Testis (tissue), 2 donors: ENCODE measurements at regions not wholly inside any gene's neighbourhood (a gene's known extent, or its start where the extent isn't known, plus 50 kb on each side); places are given as distances from the start of the nearest gene placed in this dataset.

Experiments
- DNase-seq: peaks from one replicate; pipeline ENCODE4 v3.0.0-alpha.2; 2019
- H3K27ac ChIP-seq, 2 donors: fragments of 200-600 bp; sonication (generic); one replicate each; pipeline ENCODE4 v1.5.1; 2019
- H3K27me3 ChIP-seq: fragments of 200-600 bp; sonication (generic); one replicate; pipeline ENCODE4 v1.5.1; 2019
- H3K36me3 ChIP-seq: fragments of 200-600 bp; sonication (generic); one replicate; pipeline ENCODE4 v1.5.1; 2017; ENCODE audit warnings: low read depth; ENCODE audit errors: missing control alignments
- H3K4me1 ChIP-seq: fragments of 200-600 bp; sonication (generic); one replicate; pipeline ENCODE4 v1.5.1; 2019
- H3K4me3 ChIP-seq, 2 donors: fragments of 200-600 bp; sonication (generic); one replicate each; pipeline ENCODE4 v1.5.1; 2017 to 2019
- H3K9me3 ChIP-seq: fragments of 200-600 bp; sonication (generic); one replicate; pipeline ENCODE4 v1.5.1; 2017
- POLR2A ChIP-seq: fragments of 450-650 bp; IDR thresholded peaks from one replicate; pipeline ENCODE4 v1.6.1; 2017; ENCODE audit warnings: antibody characterized with exemption, mild to moderate bottlenecking, moderate library complexity
- WGBS, 2 donors: methylation state at CpG; one replicate each; pipeline ENCODE4 v1.1.5; 2018; 5-methylcytosine and 5-hydroxymethylcytosine counted together
- intact Hi-C: fragments of 100-400 bp; cut with DNase I; formaldehyde crosslinking; loops from one replicate; pipeline ENCODE4 v1.15.1; 2023; ENCODE audit warnings: low total_unique reads
- TF ChIP-seq, protein P1 (sequence below), 3 experiments: fragments of 450-650 bp in 2 of 3; fragments of 200-600 bp in 1 of 3; sonication (generic) in 1 of 3; IDR thresholded peaks; one replicate each; pipeline ENCODE4 v1.5.1; 2016 to 2019; ENCODE audit warnings: antibody characterized with exemption in 3 of 3, mild to moderate bottlenecking in 2 of 3, moderate library complexity in 1 of 3

DNA sequence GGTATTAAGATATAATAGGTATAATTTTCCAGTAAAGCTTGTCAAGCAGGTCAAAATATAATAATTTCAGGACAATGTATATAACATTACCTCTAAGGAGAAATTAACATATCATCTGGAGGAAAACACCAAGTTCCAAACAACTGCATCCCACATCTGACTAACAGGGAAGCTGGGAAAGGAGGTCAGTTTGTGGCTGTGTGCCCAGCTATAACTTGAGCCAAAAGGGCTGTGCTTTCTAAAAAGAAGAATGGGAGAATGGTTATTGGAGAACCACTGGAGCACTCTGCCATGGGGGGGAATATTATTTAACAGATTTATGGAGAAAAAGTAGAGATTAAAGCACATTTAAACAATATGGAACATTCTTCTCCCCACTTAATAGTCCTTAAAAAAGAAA is 390.6 kb upstream of the PKDCC start:
- no peaks in the 10 kb centered on the region for H3K27me3 ChIP-seq
- no peaks in the 10 kb centered on the region for H3K9me3 ChIP-seq
- intact Hi-C loops = no loop called here
- H3K4me1 ChIP-seq = no peaks in the 10 kb centered on the region
- no peak for TF ChIP-seq POLR2A
- TF ChIP-seq, protein P1, sequence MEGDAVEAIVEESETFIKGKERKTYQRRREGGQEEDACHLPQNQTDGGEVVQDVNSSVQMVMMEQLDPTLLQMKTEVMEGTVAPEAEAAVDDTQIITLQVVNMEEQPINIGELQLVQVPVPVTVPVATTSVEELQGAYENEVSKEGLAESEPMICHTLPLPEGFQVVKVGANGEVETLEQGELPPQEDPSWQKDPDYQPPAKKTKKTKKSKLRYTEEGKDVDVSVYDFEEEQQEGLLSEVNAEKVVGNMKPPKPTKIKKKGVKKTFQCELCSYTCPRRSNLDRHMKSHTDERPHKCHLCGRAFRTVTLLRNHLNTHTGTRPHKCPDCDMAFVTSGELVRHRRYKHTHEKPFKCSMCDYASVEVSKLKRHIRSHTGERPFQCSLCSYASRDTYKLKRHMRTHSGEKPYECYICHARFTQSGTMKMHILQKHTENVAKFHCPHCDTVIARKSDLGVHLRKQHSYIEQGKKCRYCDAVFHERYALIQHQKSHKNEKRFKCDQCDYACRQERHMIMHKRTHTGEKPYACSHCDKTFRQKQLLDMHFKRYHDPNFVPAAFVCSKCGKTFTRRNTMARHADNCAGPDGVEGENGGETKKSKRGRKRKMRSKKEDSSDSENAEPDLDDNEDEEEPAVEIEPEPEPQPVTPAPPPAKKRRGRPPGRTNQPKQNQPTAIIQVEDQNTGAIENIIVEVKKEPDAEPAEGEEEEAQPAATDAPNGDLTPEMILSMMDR (IDR thresholded peaks at IDR 0.05) = no peak
- no peak overlapping the region for H3K4me3 ChIP-seq
- no peaks in the 10 kb centered on the region for H3K36me3 ChIP-seq
- no peak overlapping the region for H3K27ac ChIP-seq
- no peak for DNase-seq

DNA sequence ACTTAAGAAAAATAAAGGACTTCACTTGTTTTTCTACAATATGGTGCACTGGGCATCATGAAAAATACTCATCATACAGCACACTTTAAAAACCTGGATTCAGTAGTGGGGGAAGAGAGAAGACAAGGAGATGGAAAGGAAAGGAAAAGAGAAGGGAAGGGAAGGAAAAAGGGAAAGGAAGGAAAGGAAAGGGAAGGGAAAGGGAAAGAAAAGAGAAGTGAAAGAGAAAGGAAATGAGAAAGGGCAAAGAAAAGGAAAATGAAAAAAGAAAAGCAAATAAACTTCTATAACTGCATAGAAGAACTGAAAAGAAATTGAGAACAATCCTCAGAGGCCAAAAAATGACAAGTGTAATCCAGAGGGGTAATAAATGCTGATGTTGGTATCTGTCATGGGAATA is 388.1 kb upstream of the PKDCC start:
- no peaks in the 10 kb centered on the region for H3K36me3 ChIP-seq
- H3K27ac ChIP-seq = no peak overlapping the region
- H3K4me3 ChIP-seq = no peak overlapping the region
- intact Hi-C loops = no loop called here
- no peaks in the 10 kb centered on the region for H3K4me1 ChIP-seq
- H3K27me3 ChIP-seq = no peaks in the 10 kb centered on the region
- TF ChIP-seq POLR2A = no peak
- TF ChIP-seq, protein P1 (IDR thresholded peaks at IDR 0.05) = no peak
- no peak for DNase-seq
- H3K9me3 ChIP-seq = no peaks in the 10 kb centered on the region

DNA sequence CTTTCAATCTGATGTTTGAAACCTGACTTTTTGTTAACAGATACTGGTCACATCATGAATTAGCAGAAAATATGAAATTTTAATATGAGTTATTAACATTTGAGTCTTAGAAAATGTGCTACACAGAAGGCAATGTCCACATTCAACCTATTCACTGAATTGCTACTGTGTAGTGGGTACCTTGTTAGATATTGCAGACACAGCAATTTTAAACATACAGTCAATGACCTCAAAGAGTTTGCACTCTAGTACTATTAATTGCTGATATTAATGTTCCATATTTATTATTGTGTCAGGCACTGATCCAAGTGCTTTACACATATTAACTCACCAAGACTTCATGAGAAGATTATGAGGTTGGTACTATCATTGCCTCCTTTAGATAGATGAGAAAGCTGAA is 385.4 kb upstream of the PKDCC start:
- no peaks in the 10 kb centered on the region for H3K27me3 ChIP-seq
- no peak for DNase-seq
- H3K36me3 ChIP-seq = no peaks in the 10 kb centered on the region
- no peaks in the 10 kb centered on the region for H3K4me1 ChIP-seq
- no peak overlapping the region for H3K4me3 ChIP-seq
- intact Hi-C loops = no loop called here
- no peak overlapping the region for H3K27ac ChIP-seq
- no peak for TF ChIP-seq POLR2A
- TF ChIP-seq, protein P1 (IDR thresholded peaks at IDR 0.05) = no peak
- no peaks in the 10 kb centered on the region for H3K9me3 ChIP-seq

DNA sequence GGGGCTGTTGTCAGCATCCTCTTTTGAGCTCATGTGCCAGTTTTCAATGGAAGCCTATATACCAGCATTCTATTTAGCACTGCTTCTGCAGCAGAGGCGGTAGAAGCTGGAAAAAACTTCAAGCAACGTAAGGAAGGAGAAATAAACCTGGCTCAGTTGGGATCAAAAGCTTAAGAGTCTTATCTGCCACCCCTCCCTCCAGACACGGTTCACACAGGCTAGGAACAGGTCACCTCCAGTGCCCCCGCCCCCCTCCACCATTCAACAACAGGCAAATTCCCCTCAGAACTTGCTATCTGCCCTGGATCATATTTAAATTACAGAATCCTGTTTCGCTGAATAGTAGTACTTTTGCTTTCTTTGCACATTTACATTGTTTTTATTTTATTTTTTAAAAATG is 384.8 kb upstream of the PKDCC start:
- H3K27me3 ChIP-seq = no peaks in the 10 kb centered on the region
- DNase-seq = no peak
- H3K9me3 ChIP-seq = no peaks in the 10 kb centered on the region
- H3K4me1 ChIP-seq = no peaks in the 10 kb centered on the region
- WGBS, 2 donors = 78 to 90% methylated on average over 5 of the region's 5 CpGs
- intact Hi-C loops = no loop called here
- TF ChIP-seq, protein P1 (IDR thresholded peaks at IDR 0.05) = no peak
- TF ChIP-seq POLR2A = no peak
- no peak overlapping the region for H3K4me3 ChIP-seq
- no peak overlapping the region for H3K27ac ChIP-seq
- no peaks in the 10 kb centered on the region for H3K36me3 ChIP-seq

DNA sequence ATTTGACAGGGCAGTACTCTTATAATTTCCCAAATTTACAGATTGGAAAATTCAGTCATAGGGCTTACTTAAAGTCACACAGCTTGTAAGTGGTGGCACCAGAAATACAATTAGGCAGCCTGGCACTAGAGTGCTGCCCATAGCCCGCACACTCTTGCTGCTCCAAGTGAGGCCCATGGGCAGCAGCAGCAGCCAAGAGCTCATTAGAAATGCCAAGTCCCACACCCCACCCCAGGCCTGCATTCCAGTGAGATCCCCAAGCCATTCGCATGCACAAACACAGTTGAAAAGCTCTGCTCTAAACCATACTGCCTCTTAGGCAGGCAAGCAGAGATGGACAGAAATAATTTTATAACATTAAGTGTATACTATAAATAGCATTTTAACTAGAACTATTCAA is 379.3 kb upstream of the PKDCC start:
- Histone ChIP-seq H3K4me3 (no peak overlapping the region), H3K27me3 (no peaks in the 10 kb centered on the region), H3K9me3 (no peaks in the 10 kb centered on the region), H3K27ac (no peak overlapping the region), H3K36me3 (no peaks in the 10 kb centered on the region), H3K4me1 (no peaks in the 10 kb centered on the region)
- WGBS, 2 donors = 85 to 86% methylated on average over 2 of the region's 2 CpGs
- intact Hi-C loops = no loop called here
- TF ChIP-seq, protein P1 (IDR thresholded peaks at IDR 0.05) = no peak
- no peak for TF ChIP-seq POLR2A
- no peak for DNase-seq
